GM10266 (cell line): ENCODE measurements at regions not wholly inside any gene's neighbourhood (a gene's known extent, or its start where the extent isn't known, plus 50 kb on each side); places are given as distances from the start of the nearest gene placed in this dataset.

Experiments
- DNase-seq: peaks from one replicate; pipeline ENCODE4 v3.0.0; 2012; ENCODE audit errors: extremely low spot score
- TF ChIP-seq, protein P1 (sequence below): IDR thresholded peaks from 2 replicates; pipeline ENCODE4 v1.5.1; 2012; ENCODE audit warnings: mild to moderate bottlenecking, low read depth; ENCODE audit not compliant: control insufficient read depth, insufficient read depth; ENCODE audit errors: missing control alignments

DNA sequence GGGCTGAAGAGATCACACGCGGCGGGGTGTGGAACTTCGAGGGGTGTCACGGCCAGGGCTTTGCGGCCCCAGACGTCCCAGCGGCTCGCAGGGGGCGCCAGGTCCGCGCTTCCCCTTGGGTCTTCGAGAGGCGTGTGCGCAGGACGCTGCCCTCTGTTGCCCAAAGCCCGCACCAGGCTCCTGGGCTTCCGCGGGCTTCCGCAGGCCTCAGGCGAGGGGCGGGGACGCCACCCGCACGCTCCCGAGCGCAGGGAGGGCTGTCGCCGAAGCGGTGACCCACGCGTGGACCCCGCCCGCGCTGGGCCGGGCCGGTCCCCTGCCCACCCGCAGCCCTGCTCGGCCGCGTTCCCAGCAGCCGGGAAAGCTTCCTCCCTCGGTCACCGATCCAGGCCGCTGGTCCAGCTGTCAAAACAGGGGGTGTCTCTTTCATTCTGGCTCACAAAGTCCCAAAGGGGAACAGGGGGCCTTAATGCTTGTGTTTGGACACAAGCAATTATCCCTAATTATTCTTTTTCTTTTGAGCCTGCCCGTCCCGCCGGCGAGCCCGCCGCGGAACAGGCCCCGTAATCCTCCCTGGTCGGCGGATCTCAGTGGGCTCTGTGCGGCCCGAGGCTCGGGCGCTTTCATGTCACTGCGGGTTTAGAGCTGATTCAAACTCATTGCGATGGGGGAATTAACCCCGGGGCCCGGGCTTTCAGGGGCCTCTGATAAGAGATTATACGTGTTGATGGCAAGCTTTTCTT lies 60.6 kb downstream of the TMEM174 start:
- no peak for DNase-seq
- TF ChIP-seq, protein P1, sequence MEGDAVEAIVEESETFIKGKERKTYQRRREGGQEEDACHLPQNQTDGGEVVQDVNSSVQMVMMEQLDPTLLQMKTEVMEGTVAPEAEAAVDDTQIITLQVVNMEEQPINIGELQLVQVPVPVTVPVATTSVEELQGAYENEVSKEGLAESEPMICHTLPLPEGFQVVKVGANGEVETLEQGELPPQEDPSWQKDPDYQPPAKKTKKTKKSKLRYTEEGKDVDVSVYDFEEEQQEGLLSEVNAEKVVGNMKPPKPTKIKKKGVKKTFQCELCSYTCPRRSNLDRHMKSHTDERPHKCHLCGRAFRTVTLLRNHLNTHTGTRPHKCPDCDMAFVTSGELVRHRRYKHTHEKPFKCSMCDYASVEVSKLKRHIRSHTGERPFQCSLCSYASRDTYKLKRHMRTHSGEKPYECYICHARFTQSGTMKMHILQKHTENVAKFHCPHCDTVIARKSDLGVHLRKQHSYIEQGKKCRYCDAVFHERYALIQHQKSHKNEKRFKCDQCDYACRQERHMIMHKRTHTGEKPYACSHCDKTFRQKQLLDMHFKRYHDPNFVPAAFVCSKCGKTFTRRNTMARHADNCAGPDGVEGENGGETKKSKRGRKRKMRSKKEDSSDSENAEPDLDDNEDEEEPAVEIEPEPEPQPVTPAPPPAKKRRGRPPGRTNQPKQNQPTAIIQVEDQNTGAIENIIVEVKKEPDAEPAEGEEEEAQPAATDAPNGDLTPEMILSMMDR, result no peak

DNA sequence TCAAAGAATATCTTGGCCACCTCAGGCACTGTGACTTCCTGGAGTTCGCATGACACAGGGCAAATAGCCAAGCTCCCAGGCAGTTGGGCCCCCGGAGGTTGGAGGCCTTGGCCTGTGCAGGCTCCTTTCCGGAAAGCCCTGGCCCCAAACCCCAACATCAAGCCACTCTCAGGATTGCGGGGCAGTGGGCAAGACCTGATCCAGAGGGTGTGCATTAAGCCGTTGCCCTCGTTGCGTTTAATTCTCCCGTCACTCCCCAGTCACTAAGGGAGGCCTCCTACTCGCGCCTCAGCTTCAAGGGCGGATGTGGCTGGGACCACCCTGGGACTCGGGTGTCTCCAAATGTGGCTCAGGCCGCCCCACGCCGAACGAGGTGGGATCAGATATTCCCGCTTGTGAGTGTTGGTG lies 60.1 kb downstream of the TMEM174 start:
- no peak for DNase-seq
- TF ChIP-seq, protein P1, result no peak

DNA sequence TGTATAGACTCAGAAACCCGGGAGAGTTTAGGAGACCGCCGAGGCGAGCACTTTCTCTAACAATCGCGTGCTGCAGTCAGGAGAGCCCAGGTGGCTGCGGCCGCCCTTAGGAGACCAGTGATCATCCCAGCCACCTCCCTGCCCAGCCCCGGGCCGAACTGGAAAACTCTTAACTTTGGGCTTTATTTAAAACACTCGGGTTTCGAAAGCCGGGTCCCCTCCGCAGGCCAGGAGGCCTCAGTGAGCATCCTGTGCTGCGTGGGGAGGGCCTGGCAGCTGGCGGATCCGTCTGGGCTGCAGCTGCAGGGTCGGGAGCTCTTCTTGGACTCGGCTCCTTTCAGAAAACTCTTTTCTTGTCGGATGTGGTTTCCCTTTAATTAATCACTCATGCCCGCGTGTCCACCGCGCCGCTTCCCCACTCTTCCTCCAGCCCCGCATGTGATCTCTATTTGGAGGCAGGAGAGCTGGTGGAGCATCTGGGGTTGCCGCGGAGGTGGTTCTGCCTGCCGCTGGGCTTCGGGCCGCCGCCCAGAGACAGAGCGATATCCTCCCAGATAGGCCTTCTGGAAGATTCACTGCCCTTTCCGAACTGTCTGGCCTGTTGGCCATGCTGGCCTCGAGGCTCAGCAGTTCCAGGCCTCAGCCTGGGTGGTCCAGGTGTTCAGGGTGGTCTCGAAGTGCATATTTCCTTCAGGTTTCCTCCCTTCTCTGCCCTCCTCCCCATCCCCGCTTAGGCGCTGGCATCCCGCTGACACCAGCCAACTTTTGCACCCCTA lies 59.5 kb downstream of the TMEM174 start:
- TF ChIP-seq, protein P1, result no peak
- no peak for DNase-seq

GRCh38 chr5:73231246-73231778 lies 58.3 kb downstream of the TMEM174 start:
- no peak for DNase-seq
- TF ChIP-seq, protein P1, result no peak

DNA sequence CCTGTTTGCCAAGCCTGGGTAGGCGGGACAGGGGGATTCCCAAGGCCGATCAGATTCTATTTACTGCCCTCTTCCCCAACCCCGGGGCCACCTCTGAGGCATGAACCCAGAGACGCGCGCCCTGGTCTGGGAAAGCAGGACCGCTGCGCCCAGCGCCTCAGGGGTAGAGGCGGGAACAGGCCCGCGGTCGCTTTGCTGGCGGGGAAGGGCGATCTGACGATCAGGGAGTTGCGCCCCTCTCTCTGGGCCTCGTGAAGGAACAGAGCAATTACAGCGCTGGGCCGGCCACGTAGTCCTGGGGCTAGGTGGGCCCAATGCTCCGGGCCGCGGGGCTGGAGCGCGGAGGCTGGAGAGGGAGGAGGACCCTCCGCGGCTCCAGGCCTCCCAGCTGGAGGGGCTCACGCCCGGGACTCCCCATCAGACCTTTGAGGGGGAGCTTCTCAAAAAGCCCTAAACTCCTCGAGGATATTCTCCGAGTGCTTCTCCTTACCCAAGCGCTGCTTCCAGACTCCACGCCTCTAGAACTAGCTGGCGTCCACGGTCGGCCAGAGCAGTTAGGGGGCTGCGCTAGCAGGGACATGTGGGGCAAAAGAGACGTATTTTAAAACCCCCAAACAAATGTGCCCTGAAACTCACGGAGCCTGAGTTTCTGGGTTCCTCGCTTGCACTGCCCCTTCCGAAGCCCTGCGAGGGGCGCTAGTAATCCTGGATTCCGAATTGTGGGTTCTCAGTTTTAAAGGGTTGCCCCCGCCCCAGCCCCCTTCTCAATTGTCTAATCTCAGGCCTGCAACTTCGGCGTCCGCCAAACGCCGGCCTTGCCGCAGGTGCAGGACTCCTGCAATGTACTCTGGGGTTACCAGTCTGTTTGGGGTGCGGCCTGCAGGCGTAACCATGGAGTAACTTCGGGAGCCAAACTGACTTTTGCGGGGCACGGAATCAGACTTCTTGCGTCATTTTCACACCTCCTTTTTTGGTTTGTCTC lies 57.6 kb downstream of the TMEM174 start:
- TF ChIP-seq, protein P1, result no peak
- DNase-seq, result no peak

GRCh38 chr5:73229271-73229670 lies 56.3 kb downstream of the TMEM174 start:
- DNase-seq, result no peak
- TF ChIP-seq, protein P1, result no peak
